K562 (cell line): ENCODE measurements at regions not wholly inside any gene's neighbourhood (a gene's known extent, or its start where the extent isn't known, plus 50 kb on each side); places are given as distances from the start of the nearest gene placed in this dataset.
A peak's percentile ranks its signal among the peaks of the same experiment; 100 is the strongest.

Source experiments
- ADNP ChIP-seq: fragments of 200-800 bp; sonication (Bioruptor generic); IDR thresholded peaks from 2 replicates; pipeline ENCODE4 v1.6.1; 2016; ENCODE audit warnings: missing genetic modification characterization, missing compliant biosample characterization
- ESRRA ChIP-seq: fragments of 450-650 bp; IDR thresholded peaks from 2 replicates; pipeline ENCODE4 v1.6.1; 2014; ENCODE audit warnings: low read depth, mild to moderate bottlenecking, moderate library complexity, borderline replicate concordance
- GATA2 ChIP-seq: sonication (generic); formaldehyde crosslinking; IDR thresholded peaks from 2 replicates; pipeline ENCODE4 v1.4.0; 2020; ENCODE audit warnings: mild to moderate bottlenecking, missing genetic modification reagents
- NUFIP1 ChIP-seq: fragments of 450-650 bp; IDR thresholded peaks from 2 replicates; pipeline ENCODE4 v1.6.1; 2018; ENCODE audit not compliant: partially characterized antibody
- PHF21A ChIP-seq: fragments of 450-650 bp; IDR thresholded peaks from 2 replicates; pipeline ENCODE4 v1.6.1; 2017; ENCODE audit warnings: low read depth, borderline replicate concordance
- RNF2 ChIP-seq: sonication (generic); IDR thresholded peaks from 2 replicates; pipeline ENCODE4 v1.6.1; 2016
- RUNX1 ChIP-seq: sonication (generic); IDR thresholded peaks from 2 replicates; pipeline ENCODE4 v1.6.1; 2016; ENCODE audit warnings: antibody characterized with exemption, low read depth
- SMAD2 ChIP-seq: fragments of 150-350 bp; IDR thresholded peaks from 2 replicates; pipeline ENCODE4 v1.6.1; 2014; ENCODE audit warnings: low read depth, mild to moderate bottlenecking, low read length
- SMAD4 ChIP-seq: fragments of 250-450 bp; sonication (Bioruptor Pico); conservative IDR thresholded peaks from 2 replicates; pipeline ENCODE4 v1.8.0; 2021; ENCODE audit warnings: inconsistent platforms, mild to moderate bottlenecking, moderate library complexity
- SMARCB1 ChIP-seq: IDR thresholded peaks from 2 replicates; pipeline ENCODE4 v1.6.1; 2011; ENCODE audit warnings: improper control_type of control experiment, low read depth; ENCODE audit not compliant: insufficient read length
- SNIP1 ChIP-seq: fragments of 450-650 bp; IDR thresholded peaks from 2 replicates; pipeline ENCODE4 v1.7.1; 2017; ENCODE audit warnings: low read depth, mild to moderate bottlenecking
- TOE1 ChIP-seq, 2 experiments: fragments of 450-650 bp in 1 of 2; sonication (generic) in 1 of 2; formaldehyde crosslinking in 1 of 2; IDR thresholded peaks; 2 replicates each; pipeline versions ENCODE4 v1.7.1 to v1.8.0; 2016 to 2022; ENCODE audit warnings: borderline replicate concordance in 2 of 2, mild to moderate bottlenecking in 2 of 2, antibody characterized with exemption in 1 of 2, inconsistent platforms in 1 of 2, low read depth in 1 of 2, missing genetic modification reagents in 1 of 2, moderate library complexity in 1 of 2
- ZNF184 ChIP-seq: sonication (generic); formaldehyde crosslinking; IDR thresholded peaks from 2 replicates; pipeline ENCODE4 v1.5.0; 2020; ENCODE audit warnings: missing genetic modification reagents
- ZNF212 ChIP-seq: fragments of 450-650 bp; formaldehyde crosslinking; IDR thresholded peaks from 2 replicates; pipeline ENCODE4 v1.4.0; 2020; ENCODE audit warnings: mild to moderate bottlenecking
- ZNF282 ChIP-seq: sonication (generic); formaldehyde crosslinking; IDR thresholded peaks from 2 replicates; pipeline ENCODE4 v1.8.1; 2023; ENCODE audit warnings: missing genetic modification reagents
- TF ChIP-seq, protein P1 (sequence below): sonication (generic); formaldehyde crosslinking; IDR thresholded peaks from 2 replicates; pipeline ENCODE4 v1.8.1; 2023; ENCODE audit warnings: mild to moderate bottlenecking, missing genetic modification reagents
- TF ChIP-seq, protein P2 (sequence below): fragments of 450-650 bp; formaldehyde crosslinking; IDR thresholded peaks from 2 replicates; pipeline ENCODE4 v1.4.0; 2020; ENCODE audit warnings: mild to moderate bottlenecking
- TF ChIP-seq, protein P3 (sequence below): fragments of 200-800 bp; sonication (Bioruptor generic); IDR thresholded peaks from 2 replicates; pipeline ENCODE4 v1.6.1; 2016; ENCODE audit warnings: missing genetic modification characterization, missing compliant biosample characterization
- TF ChIP-seq, protein P4 (sequence below): fragments of 450-650 bp; IDR thresholded peaks from 2 replicates; pipeline ENCODE4 v1.6.1; 2016

DNA sequence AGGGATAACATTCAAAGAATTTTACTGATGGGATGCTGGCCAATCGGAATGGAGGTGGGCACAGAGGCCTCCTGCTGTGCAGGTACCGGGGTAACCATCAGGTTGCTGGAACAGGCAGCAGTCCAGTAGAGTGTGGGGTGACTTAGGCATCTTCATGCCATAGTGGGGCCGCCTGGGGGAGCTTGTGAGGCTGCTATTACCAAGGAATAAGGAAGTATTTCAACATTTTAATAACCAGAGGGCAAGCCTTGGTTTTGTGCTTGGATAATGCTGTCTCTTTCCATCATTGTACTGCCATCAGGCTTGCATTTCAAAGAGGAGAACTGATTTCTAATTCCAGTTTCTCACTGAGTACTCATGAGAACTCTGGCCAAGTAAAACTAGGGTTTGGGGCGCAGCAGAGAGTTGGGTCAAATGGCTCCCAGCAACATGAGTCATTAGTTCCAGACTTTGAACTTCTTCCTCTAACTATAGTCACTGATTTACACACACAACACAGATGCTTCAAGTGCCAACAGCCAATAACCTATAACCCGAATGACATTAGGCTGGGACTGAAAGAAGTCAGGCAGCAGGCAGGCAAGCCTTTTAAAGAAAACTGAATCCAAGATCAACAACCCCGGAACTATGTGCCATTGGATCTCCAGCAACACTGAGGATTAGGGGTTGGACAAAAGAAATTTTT is 56.1 kb upstream of the FHL2 start (continued):
- TF ChIP-seq, protein P1, sequence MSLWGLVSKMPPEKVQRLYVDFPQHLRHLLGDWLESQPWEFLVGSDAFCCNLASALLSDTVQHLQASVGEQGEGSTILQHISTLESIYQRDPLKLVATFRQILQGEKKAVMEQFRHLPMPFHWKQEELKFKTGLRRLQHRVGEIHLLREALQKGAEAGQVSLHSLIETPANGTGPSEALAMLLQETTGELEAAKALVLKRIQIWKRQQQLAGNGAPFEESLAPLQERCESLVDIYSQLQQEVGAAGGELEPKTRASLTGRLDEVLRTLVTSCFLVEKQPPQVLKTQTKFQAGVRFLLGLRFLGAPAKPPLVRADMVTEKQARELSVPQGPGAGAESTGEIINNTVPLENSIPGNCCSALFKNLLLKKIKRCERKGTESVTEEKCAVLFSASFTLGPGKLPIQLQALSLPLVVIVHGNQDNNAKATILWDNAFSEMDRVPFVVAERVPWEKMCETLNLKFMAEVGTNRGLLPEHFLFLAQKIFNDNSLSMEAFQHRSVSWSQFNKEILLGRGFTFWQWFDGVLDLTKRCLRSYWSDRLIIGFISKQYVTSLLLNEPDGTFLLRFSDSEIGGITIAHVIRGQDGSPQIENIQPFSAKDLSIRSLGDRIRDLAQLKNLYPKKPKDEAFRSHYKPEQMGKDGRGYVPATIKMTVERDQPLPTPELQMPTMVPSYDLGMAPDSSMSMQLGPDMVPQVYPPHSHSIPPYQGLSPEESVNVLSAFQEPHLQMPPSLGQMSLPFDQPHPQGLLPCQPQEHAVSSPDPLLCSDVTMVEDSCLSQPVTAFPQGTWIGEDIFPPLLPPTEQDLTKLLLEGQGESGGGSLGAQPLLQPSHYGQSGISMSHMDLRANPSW (CRISPR knock-in tag): no peak
- TF ChIP-seq SMAD4: peak; percentile 80
- no peak for TF ChIP-seq GATA2 (CRISPR knock-in tag)
- TF ChIP-seq ZNF184 (CRISPR knock-in tag): no peak
- TF ChIP-seq, protein P2, sequence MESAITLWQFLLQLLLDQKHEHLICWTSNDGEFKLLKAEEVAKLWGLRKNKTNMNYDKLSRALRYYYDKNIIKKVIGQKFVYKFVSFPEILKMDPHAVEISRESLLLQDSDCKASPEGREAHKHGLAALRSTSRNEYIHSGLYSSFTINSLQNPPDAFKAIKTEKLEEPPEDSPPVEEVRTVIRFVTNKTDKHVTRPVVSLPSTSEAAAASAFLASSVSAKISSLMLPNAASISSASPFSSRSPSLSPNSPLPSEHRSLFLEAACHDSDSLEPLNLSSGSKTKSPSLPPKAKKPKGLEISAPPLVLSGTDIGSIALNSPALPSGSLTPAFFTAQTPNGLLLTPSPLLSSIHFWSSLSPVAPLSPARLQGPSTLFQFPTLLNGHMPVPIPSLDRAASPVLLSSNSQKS (CRISPR knock-in tag): no peak
- no peak for TF ChIP-seq RUNX1
- no peak for TF ChIP-seq ZNF282 (CRISPR knock-in tag)
- no peak for TF ChIP-seq SMAD2
- TF ChIP-seq RNF2: no peak
- TF ChIP-seq PHF21A: no peak
- no peak for TF ChIP-seq ESRRA
- no peak for TF ChIP-seq ZNF212 (CRISPR knock-in tag)
- no peak for TF ChIP-seq ADNP (tag)
- no peak for TF ChIP-seq SMARCB1
- TF ChIP-seq NUFIP1: no peak
- TF ChIP-seq, protein P3, sequence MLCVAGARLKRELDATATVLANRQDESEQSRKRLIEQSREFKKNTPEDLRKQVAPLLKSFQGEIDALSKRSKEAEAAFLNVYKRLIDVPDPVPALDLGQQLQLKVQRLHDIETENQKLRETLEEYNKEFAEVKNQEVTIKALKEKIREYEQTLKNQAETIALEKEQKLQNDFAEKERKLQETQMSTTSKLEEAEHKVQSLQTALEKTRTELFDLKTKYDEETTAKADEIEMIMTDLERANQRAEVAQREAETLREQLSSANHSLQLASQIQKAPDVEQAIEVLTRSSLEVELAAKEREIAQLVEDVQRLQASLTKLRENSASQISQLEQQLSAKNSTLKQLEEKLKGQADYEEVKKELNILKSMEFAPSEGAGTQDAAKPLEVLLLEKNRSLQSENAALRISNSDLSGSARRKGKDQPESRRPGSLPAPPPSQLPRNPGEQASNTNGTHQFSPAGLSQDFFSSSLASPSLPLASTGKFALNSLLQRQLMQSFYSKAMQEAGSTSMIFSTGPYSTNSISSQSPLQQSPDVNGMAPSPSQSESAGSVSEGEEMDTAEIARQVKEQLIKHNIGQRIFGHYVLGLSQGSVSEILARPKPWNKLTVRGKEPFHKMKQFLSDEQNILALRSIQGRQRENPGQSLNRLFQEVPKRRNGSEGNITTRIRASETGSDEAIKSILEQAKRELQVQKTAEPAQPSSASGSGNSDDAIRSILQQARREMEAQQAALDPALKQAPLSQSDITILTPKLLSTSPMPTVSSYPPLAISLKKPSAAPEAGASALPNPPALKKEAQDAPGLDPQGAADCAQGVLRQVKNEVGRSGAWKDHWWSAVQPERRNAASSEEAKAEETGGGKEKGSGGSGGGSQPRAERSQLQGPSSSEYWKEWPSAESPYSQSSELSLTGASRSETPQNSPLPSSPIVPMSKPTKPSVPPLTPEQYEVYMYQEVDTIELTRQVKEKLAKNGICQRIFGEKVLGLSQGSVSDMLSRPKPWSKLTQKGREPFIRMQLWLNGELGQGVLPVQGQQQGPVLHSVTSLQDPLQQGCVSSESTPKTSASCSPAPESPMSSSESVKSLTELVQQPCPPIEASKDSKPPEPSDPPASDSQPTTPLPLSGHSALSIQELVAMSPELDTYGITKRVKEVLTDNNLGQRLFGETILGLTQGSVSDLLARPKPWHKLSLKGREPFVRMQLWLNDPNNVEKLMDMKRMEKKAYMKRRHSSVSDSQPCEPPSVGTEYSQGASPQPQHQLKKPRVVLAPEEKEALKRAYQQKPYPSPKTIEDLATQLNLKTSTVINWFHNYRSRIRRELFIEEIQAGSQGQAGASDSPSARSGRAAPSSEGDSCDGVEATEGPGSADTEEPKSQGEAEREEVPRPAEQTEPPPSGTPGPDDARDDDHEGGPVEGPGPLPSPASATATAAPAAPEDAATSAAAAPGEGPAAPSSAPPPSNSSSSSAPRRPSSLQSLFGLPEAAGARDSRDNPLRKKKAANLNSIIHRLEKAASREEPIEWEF (CRISPR knock-in tag): no peak
- TF ChIP-seq TOE1 (IDR thresholded peaks at IDR 0.05; ENCODE audit: borderline replicate concordance): no peak
- no peak for TF ChIP-seq TOE1 (CRISPR knock-in tag; IDR thresholded peaks at IDR 0.05; ENCODE audit: borderline replicate concordance, low read depth)
- TF ChIP-seq, protein P4, sequence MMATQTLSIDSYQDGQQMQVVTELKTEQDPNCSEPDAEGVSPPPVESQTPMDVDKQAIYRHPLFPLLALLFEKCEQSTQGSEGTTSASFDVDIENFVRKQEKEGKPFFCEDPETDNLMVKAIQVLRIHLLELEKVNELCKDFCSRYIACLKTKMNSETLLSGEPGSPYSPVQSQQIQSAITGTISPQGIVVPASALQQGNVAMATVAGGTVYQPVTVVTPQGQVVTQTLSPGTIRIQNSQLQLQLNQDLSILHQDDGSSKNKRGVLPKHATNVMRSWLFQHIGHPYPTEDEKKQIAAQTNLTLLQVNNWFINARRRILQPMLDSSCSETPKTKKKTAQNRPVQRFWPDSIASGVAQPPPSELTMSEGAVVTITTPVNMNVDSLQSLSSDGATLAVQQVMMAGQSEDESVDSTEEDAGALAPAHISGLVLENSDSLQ: no peak
- TF ChIP-seq SNIP1: no peak
